Left hindlimb (tissue), 1 donor: ENCODE measurements at regions not wholly inside any gene's neighbourhood (a gene's known extent, or its start where the extent isn't known, plus 50 kb on each side); places are given as distances from the start of the nearest gene placed in this dataset.

Experiments used
- DNase-seq: peaks from one replicate; pipeline ENCODE4 v3.0.0-alpha.2; 2018

GRCh38 chr7:46468753-46469356 lies 547.8 kb upstream of the IGFBP3 start:
- DNase-seq = no peak

GRCh38 chr7:46463170-46463569 lies 542.1 kb upstream of the IGFBP3 start:
- DNase-seq = no peak

- no peak for DNase-seq
Observed at GRCh38 chr7:46461334-46461777, 540.3 kb upstream of the IGFBP3 start.

- no peak for DNase-seq
Observed at GRCh38 chr7:46459942-46460341, 538.9 kb upstream of the IGFBP3 start.

- DNase-seq = peak; percentile 55
Observed at GRCh38 chr7:46454816-46455215, 533.7 kb upstream of the IGFBP3 start.

GRCh38 chr7:46452561-46453135 lies 531.6 kb upstream of the IGFBP3 start:
- no peak for DNase-seq

- no peak for DNase-seq
Observed at GRCh38 chr7:46451846-46452245, 530.8 kb upstream of the IGFBP3 start.

GRCh38 chr7:46450886-46451285 lies 529.8 kb upstream of the IGFBP3 start:
- no peak for DNase-seq

GRCh38 chr7:46450425-46450824 lies 529.4 kb upstream of the IGFBP3 start:
- DNase-seq = no peak

- no peak for DNase-seq
Observed at GRCh38 chr7:46449743-46450142, 528.7 kb upstream of the IGFBP3 start.

- no peak for DNase-seq
Observed at GRCh38 chr7:46448478-46448877, 527.4 kb upstream of the IGFBP3 start.

GRCh38 chr7:46446151-46446550 lies 525.1 kb upstream of the IGFBP3 start:
- no peak for DNase-seq

GRCh38 chr7:46444256-46444655 lies 523.2 kb upstream of the IGFBP3 start:
- DNase-seq = no peak

GRCh38 chr7:46440186-46440585 lies 519.1 kb upstream of the IGFBP3 start:
- DNase-seq = no peak

- DNase-seq = no peak
Observed at GRCh38 chr7:46432708-46433107, 511.6 kb upstream of the IGFBP3 start.

- DNase-seq = no peak
Observed at GRCh38 chr7:46428295-46428694, 507.2 kb upstream of the IGFBP3 start.

- no peak for DNase-seq
Observed at GRCh38 chr7:46424934-46425333, 503.9 kb upstream of the IGFBP3 start.

- no peak for DNase-seq
Observed at GRCh38 chr7:46421441-46422230, 500.6 kb upstream of the IGFBP3 start.

GRCh38 chr7:46414946-46415345 lies 493.9 kb upstream of the IGFBP3 start:
- DNase-seq = no peak

- DNase-seq = no peak
Observed at GRCh38 chr7:46411236-46411635, 490.2 kb upstream of the IGFBP3 start.

GRCh38 chr7:46407125-46407524 lies 486.1 kb upstream of the IGFBP3 start:
- no peak for DNase-seq

GRCh38 chr7:46397591-46397990 lies 476.5 kb upstream of the IGFBP3 start:
- DNase-seq = no peak

- DNase-seq = peak; percentile 56
Observed at GRCh38 chr7:46396481-46396880, 475.4 kb upstream of the IGFBP3 start.

- DNase-seq = no peak
Observed at GRCh38 chr7:46393142-46393541, 472.1 kb upstream of the IGFBP3 start.
